Epithelial cell of esophagus (primary cell): ENCODE measurements at regions not wholly inside any gene's neighbourhood (a gene's known extent, or its start where the extent isn't known, plus 50 kb on each side); places are given as distances from the start of the nearest gene placed in this dataset.

ENCODE experiments used
- DNase-seq: peaks from one replicate; pipeline ENCODE4 v3.0.0; 2010; ENCODE audit warnings: low read depth
- H3K4me3 ChIP-seq: 2 replicates; pipeline ENCODE4 v1.5.1; 2011; ENCODE audit warnings: mild to moderate bottlenecking, low read length, control low read depth
- TF ChIP-seq, protein P1 (sequence below): IDR thresholded peaks from 2 replicates; pipeline ENCODE4 v1.5.1; 2011; ENCODE audit warnings: low read depth, mild to moderate bottlenecking, low read length, control low read depth, inconsistent platforms; ENCODE audit not compliant: insufficient read depth; ENCODE audit errors: missing control alignments

DNA sequence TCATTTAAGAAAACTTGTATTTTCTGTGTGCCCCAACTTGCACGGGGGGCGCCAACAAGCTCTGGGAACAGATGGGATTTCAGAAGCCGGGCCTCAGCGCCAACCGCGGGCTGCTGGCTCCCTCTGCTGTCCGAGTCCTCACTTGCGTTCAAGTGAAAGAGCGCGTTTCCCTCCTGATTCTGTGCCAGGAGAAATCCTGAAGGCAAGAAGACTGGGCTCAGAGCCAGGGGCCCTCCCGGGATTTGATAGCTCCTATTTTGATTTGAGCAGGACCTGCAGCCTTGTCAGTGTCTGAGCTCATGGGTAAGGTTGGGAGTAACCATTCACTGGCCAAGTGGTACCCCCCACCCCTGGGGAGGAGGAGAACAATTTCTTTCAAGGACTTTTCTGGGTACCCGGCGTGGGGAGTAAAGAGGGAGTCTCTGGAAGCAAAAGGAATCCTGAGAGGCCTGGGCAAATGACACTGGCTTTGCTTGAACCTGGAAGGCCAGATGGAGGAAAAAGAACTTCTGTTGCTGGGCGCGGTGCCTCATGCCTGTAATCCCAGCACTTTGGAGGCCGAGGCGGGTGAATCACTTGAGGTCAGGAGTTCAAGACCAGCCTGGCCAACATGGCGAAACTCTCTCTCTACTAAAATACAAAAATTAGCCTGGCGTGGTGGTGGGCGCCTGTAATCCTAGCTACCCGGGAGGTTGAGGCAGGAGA lies 179.0 kb upstream of the RGS6 start:
- peak; percentile 83 for DNase-seq
- TF ChIP-seq, protein P1, sequence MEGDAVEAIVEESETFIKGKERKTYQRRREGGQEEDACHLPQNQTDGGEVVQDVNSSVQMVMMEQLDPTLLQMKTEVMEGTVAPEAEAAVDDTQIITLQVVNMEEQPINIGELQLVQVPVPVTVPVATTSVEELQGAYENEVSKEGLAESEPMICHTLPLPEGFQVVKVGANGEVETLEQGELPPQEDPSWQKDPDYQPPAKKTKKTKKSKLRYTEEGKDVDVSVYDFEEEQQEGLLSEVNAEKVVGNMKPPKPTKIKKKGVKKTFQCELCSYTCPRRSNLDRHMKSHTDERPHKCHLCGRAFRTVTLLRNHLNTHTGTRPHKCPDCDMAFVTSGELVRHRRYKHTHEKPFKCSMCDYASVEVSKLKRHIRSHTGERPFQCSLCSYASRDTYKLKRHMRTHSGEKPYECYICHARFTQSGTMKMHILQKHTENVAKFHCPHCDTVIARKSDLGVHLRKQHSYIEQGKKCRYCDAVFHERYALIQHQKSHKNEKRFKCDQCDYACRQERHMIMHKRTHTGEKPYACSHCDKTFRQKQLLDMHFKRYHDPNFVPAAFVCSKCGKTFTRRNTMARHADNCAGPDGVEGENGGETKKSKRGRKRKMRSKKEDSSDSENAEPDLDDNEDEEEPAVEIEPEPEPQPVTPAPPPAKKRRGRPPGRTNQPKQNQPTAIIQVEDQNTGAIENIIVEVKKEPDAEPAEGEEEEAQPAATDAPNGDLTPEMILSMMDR: peak; percentile 90
- peak overlapping the region; percentile 28 for H3K4me3 ChIP-seq

DNA sequence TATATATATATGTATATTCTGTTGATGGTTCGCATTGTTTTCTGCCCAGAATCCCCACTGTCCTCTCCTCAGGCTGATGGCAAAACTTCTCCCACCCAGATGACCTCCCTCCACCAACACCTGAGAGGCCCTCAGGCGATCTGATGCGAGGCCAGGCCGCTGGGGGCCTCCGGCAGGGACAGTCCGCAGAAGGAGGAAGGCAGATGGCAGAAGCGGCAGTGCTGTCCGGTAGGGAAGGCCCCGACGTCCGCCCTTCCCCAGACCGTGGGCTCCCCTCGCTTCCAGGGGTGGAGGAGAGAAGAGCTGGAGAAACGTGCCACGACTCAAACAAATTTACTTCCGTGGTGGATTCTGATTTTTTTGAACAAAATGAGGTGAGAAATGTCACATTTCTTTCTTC lies 178.3 kb upstream of the RGS6 start:
- no peak for DNase-seq
- H3K4me3 ChIP-seq: no peak overlapping the region
- TF ChIP-seq, protein P1: no peak

DNA sequence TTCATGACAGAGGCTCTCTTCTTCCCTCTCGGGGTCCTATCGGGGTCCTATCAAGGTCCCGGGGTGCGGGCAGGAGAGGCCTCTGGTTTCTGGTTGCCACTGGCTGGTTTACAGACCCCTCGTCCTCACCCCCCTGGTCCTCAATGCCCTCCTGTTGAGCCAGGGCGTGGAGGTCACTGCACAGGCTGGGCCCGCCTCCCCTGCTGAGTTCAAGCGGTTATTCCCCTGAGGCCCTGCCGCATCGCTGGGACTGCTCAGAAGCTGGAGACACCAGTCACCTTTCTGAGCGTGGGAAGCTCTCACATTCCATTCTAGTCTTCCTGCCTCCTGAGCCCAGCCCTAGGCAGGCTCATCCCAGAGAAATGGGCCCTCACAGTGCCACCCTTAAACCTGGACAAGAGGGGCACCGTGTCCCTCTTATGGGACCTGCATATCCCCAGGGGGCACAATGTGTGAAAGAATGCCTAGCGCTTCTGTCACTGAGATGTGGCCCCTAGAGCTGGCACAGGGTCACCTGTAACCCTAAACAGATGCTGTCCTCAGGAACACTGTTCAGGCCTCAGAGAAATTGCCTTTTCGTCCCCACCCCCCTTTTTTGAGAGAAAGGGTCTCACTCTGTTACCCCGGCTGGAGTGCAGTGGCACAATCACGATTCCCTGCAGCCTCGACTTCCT lies 177.7 kb upstream of the RGS6 start:
- H3K4me3 ChIP-seq: no peak overlapping the region
- TF ChIP-seq, protein P1: no peak
- no peak for DNase-seq

DNA sequence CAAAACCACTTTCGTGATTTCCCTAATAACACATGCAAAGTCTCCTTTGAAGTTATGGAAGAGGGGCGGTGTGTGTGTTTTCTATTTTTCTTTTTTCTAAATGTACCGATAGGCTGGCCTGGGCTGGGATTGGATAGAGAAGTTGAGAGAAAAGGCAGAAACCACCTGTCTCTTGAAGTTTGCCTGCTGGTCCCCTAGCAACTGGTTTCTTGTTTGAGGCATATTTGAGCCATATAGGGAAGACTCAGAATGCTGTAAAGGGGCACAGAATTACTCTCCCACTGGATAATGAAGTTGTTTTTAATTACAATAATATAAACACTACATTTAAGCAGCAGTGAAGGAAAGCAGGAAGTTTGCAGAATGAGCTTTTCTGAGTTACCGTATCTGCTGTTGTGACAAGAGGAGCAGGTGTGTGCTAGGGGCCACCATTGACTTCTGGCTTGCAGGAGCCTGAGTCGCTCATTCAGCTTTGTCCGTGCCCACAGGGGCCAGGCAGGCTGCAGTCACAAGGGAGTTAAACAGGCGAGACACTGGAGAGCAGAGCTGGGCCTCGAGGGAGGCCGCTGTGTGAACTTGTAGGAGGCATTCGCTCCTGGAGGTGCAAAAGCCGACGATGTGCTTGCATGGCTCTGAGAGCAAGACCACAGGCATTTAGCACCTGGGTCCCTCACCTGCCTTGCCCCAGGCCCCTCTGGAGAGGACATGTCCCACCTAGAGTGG lies 173.8 kb upstream of the RGS6 start:
- no peak for DNase-seq
- no peak overlapping the region for H3K4me3 ChIP-seq
- TF ChIP-seq, protein P1: no peak

DNA sequence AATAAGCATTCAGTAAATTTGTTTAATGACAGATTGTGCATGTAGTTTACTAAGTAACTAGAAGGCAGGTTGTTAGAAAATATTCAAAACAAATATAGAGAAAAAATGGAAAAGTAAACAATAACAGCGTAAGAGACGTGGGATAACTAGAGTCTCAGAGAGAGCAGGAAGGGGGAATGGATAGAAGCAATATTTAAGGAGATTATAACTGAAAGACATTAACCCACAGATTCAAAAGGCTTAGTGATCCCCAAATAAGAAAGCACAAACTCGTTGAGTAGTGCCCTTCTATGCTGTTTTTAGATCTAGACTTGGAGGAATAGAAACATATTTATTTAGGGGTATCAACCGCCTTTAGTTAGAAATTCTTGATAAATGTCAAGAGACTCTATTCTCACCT lies 169.7 kb upstream of the RGS6 start:
- DNase-seq: no peak
- no peak overlapping the region for H3K4me3 ChIP-seq
- TF ChIP-seq, protein P1: no peak

DNA sequence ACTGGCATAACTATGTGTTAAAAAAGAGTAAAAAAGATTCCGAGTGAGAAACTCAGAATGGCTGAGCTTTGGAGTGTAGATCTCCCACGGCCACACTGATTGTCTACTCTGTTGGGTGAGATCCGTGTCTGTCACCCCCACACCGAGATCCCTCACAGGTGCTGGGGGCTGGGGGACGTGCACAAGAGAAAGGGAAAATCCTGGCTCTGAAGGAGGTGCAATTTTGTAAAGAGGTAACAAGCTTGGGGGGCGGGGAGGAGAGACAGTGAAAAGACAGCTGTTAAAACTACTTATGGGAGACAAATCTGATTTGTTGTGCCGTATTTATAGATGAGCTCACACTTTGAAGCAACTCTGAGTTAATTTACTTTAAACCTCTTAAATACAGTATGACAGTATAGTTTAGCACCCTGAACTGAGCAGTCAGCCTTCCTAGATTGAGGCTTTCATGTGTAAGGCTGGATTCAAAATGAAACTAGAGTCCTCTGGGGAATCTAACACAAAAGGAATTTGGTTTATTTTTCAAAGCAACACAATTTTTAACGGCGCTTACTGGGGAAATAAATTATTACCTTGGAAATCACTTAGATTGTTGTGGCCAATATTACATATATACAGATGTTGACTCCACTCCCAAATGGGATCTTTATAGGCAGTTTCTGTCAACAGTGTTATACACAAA lies 167.4 kb upstream of the RGS6 start:
- no peak overlapping the region for H3K4me3 ChIP-seq
- no peak for DNase-seq
- TF ChIP-seq, protein P1: no peak
